MM.1S (cell line): ENCODE measurements at regions not wholly inside any gene's neighbourhood (a gene's known extent, or its start where the extent isn't known, plus 50 kb on each side); places are given as distances from the start of the nearest gene placed in this dataset.
A peak's percentile ranks its signal among the peaks of the same experiment; 100 is the strongest.

ENCODE experiments used
- DNase-seq: peaks from one replicate; pipeline ENCODE4 v3.0.0-alpha.2; 2015
- H2AFZ ChIP-seq: fragments of 300-600 bp; sonication (generic); 2 replicates; pipeline ENCODE4 v1.6.0; 2016; ENCODE audit warnings: antibody characterized with exemption, low read length
- H3F3A ChIP-seq: fragments of 300-600 bp; sonication (generic); 2 replicates; pipeline ENCODE4 v1.6.1; 2016; ENCODE audit warnings: mild to moderate bottlenecking, antibody characterized with exemption, low read length, moderate library complexity, mixed read lengths; ENCODE audit not compliant: insufficient read depth
- H3K27ac ChIP-seq: fragments of 300-600 bp; sonication (generic); 2 replicates; pipeline ENCODE4 v1.5.1; 2016; ENCODE audit warnings: mild to moderate bottlenecking, low read length
- H3K27me3 ChIP-seq: fragments of 300-600 bp; sonication (generic); replicated peaks from 2 replicates; pipeline ENCODE4 v1.6.0; 2016; ENCODE audit warnings: low read length; ENCODE audit not compliant: insufficient read depth
- H3K36me3 ChIP-seq: fragments of 300-600 bp; sonication (generic); replicated peaks from 2 replicates; pipeline ENCODE4 v1.6.1; 2016; ENCODE audit warnings: mild to moderate bottlenecking, low read length, mixed read lengths; ENCODE audit not compliant: insufficient read depth
- H3K4me1 ChIP-seq: fragments of 300-600 bp; sonication (generic); 2 replicates; pipeline ENCODE4 v1.6.1; 2016; ENCODE audit warnings: low read length, mixed read lengths
- H3K4me2 ChIP-seq: fragments of 300-600 bp; sonication (generic); 2 replicates; pipeline ENCODE4 v1.6.0; 2016; ENCODE audit warnings: low read depth, low read length
- H3K4me3 ChIP-seq: fragments of 300-600 bp; sonication (generic); 2 replicates; pipeline ENCODE4 v1.5.1; 2016; ENCODE audit warnings: low read length, mixed read lengths
- H3K79me2 ChIP-seq: fragments of 300-600 bp; sonication (generic); 2 replicates; pipeline ENCODE4 v1.6.1; 2016; ENCODE audit warnings: mixed run types, low read length, mixed read lengths
- H3K9ac ChIP-seq: fragments of 300-600 bp; sonication (generic); 2 replicates; pipeline ENCODE4 v1.6.1; 2016; ENCODE audit warnings: low read length, mixed read lengths
- H3K9me2 ChIP-seq: fragments of 300-600 bp; sonication (generic); replicated peaks from 2 replicates; pipeline ENCODE4 v1.6.1; 2016; ENCODE audit warnings: mild to moderate bottlenecking, low read length, mixed read lengths; ENCODE audit not compliant: insufficient read depth
- H3K9me3 ChIP-seq: fragments of 300-600 bp; sonication (generic); replicated peaks from 2 replicates; pipeline ENCODE4 v1.6.1; 2016; ENCODE audit warnings: mild to moderate bottlenecking, low read length, mixed read lengths; ENCODE audit not compliant: insufficient read depth
- H4K20me1 ChIP-seq: fragments of 300-600 bp; sonication (generic); 2 replicates; pipeline ENCODE4 v1.6.1; 2016; ENCODE audit warnings: mild to moderate bottlenecking, low read length, moderate library complexity, mixed read lengths; ENCODE audit not compliant: insufficient read depth
- EZH2 ChIP-seq: fragments of 300-600 bp; sonication (generic); optimal IDR thresholded peaks from 2 replicates; pipeline ENCODE3; 2017; ENCODE audit warnings: low read depth, mild to moderate bottlenecking, antibody characterized with exemption, low read length, mixed read lengths
- EZH2phosphoT487 ChIP-seq: fragments of 300-600 bp; sonication (generic); IDR thresholded peaks from 2 replicates; pipeline ENCODE4 v1.6.1; 2018; ENCODE audit warnings: antibody characterized with exemption, low read length
- TF ChIP-seq, protein P1 (sequence below): fragments of 300-600 bp; sonication (generic); IDR thresholded peaks from 2 replicates; pipeline ENCODE4 v1.5.1; 2016; ENCODE audit warnings: antibody characterized with exemption, low read length, mixed read lengths

DNA sequence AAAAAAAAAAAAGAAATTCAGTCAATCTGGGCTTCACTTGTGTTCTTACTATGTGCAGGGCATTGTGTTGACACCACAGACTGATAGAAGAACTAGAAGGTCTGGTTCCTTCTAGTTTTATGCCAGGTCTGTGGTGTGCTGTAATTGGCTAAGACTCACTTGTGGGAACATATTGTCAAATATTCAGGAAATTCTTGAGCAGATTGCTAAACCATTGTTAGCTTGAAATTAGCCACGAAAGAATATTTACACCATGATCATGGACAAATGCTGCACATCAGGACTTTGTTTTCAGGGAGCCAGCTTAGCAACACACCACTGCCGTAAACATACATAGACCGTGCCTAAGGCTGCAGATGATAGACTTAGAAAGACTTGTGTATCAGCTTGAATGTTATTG is 74.6 kb downstream of the GTPBP8 start:
- Histone ChIP-seq H3K36me3 (no peaks in the 10 kb centered on the region), H3K27me3 (no peaks in the 10 kb centered on the region), H3K27ac (no peak overlapping the region), H4K20me1 (no peaks in the 10 kb centered on the region), H2AFZ (no peak overlapping the region), H3K9ac (no peak overlapping the region), H3K4me1 (no peaks in the 10 kb centered on the region), H3F3A (no peaks in the 10 kb centered on the region), H3K4me2 (no peak overlapping the region), H3K9me3 (no peaks in the 10 kb centered on the region), H3K4me3 (no peak overlapping the region), H3K79me2 (no peaks in the 10 kb centered on the region), H3K9me2 (no peaks in the 10 kb centered on the region)
- DNase-seq, result no peak
- TF ChIP-seq EZH2 (no peak), EZH2phosphoT487 (no peak)
- TF ChIP-seq, protein P1, sequence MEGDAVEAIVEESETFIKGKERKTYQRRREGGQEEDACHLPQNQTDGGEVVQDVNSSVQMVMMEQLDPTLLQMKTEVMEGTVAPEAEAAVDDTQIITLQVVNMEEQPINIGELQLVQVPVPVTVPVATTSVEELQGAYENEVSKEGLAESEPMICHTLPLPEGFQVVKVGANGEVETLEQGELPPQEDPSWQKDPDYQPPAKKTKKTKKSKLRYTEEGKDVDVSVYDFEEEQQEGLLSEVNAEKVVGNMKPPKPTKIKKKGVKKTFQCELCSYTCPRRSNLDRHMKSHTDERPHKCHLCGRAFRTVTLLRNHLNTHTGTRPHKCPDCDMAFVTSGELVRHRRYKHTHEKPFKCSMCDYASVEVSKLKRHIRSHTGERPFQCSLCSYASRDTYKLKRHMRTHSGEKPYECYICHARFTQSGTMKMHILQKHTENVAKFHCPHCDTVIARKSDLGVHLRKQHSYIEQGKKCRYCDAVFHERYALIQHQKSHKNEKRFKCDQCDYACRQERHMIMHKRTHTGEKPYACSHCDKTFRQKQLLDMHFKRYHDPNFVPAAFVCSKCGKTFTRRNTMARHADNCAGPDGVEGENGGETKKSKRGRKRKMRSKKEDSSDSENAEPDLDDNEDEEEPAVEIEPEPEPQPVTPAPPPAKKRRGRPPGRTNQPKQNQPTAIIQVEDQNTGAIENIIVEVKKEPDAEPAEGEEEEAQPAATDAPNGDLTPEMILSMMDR, result no peak

DNA sequence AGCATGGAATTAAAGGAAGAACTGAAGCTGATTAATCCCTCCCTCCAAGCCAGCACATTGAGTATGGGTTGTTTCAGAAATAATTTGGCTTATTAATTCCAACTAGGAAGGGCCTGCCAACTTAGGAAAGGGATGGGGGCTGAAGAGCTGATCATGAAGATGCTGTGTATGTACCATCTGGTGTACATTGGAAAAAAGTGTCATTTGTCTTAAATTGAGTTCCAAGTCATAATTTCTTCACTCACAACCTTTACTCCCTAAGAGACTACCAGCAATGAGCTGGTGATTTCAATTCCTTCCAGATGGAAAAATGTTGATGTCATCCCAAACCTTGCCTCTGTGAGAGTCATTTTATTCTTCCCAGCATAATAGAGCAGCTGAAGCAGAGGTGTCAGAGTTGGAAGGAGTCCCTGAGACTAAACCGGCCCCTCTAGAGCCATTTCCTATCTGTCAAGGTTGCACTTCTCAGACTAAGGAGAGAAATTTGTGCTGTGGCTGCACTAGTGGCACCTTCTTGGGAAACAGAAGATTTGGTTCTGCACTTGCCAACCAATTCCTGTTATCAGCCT is 79.4 kb downstream of the GTPBP8 start:
- Histone ChIP-seq H3K4me1 (no peaks in the 10 kb centered on the region; the same call in 1 of the 2 replicates), H3K9ac (no peak overlapping the region), H3F3A (no peaks in the 10 kb centered on the region), H3K27me3 (no peaks in the 10 kb centered on the region), H2AFZ (no peak overlapping the region), H3K36me3 (no peaks in the 10 kb centered on the region), H4K20me1 (no peaks in the 10 kb centered on the region), H3K27ac (peak overlapping the region; percentile 3; the same call in 1 of the 2 replicates), H3K9me2 (no peaks in the 10 kb centered on the region), H3K4me3 (no peak overlapping the region), H3K79me2 (no peaks in the 10 kb centered on the region), H3K9me3 (no peaks in the 10 kb centered on the region), H3K4me2 (no peak overlapping the region)
- TF ChIP-seq, protein P1, result no peak
- TF ChIP-seq EZH2phosphoT487 (no peak), EZH2 (no peak)
- no peak for DNase-seq

DNA sequence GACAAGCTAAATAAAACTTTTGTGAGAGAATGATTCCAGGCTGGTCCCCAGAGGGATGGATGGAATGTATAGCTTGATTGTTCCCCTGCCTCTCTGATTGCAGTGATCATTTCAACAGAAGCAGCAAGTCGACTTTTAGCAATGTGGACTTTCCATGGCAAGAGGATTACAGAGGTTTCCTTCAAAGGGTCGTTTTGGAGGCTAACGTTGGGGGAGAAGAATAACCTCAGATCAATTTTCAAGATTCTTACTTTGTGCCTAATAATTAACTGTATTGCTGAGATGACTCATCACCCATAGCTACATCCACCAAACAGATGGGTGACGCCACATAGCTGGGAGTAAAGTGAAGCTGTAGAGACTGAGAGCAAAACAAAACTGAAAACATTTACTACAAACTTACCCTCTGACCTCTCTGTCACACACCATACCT is 79.9 kb downstream of the GTPBP8 start:
- peak; percentile 34 for DNase-seq
- Histone ChIP-seq H3K4me2 (0 out of 2 replicates have a peak overlapping the region, but pooled peaks have one; percentile 22), H3K27ac (peak overlapping the region; percentile 3; the same call in 1 of the 2 replicates)

More for the DNA sequence above, 79.9 kb downstream of the GTPBP8 start:
- Histone ChIP-seq H3K9me2 (no peaks in the 10 kb centered on the region), H4K20me1 (no peaks in the 10 kb centered on the region), H2AFZ (no peak overlapping the region; the same call in 1 of the 2 replicates), H3K9ac (no peak overlapping the region), H3K9me3 (no peaks in the 10 kb centered on the region), H3K4me3 (no peak overlapping the region), H3K4me1 (no peaks in the 10 kb centered on the region; the same call in 1 of the 2 replicates), H3K79me2 (no peaks in the 10 kb centered on the region), H3K36me3 (no peaks in the 10 kb centered on the region), H3K27me3 (no peaks in the 10 kb centered on the region), H3F3A (no peaks in the 10 kb centered on the region)
- TF ChIP-seq EZH2phosphoT487, result no peak
- TF ChIP-seq EZH2, result no peak
- TF ChIP-seq, protein P1, result no peak
